Activated naive CD4-positive, alpha-beta T cell treated with anti-CD3 and anti-CD28 coated beads, Interleukin-2, amount 50 U/mL, for 16 hours (primary cell): ENCODE measurements at regions not wholly inside any gene's neighbourhood (a gene's known extent, or its start where the extent isn't known, plus 50 kb on each side); places are given as distances from the start of the nearest gene placed in this dataset.

ENCODE experiments used
- DNase-seq: peaks from one replicate; pipeline ENCODE4 v3.0.0-alpha.2; 2020

- no peak for DNase-seq
Observed at GRCh38 chr1:234683861-234684632, 74.1 kb upstream of the IRF2BP2 start.

- no peak for DNase-seq
Observed at GRCh38 chr1:234683127-234683860, 73.3 kb upstream of the IRF2BP2 start.

GRCh38 chr1:234681990-234682389, 72.0 kb upstream of the IRF2BP2 start:
- no peak for DNase-seq

GRCh38 chr1:234681065-234681464, 71.1 kb upstream of the IRF2BP2 start:
- DNase-seq = no peak

GRCh38 chr1:234680331-234680904, 70.4 kb upstream of the IRF2BP2 start:
- no peak for DNase-seq

GRCh38 chr1:234676103-234676594, 66.2 kb upstream of the IRF2BP2 start:
- DNase-seq = peak; percentile 58

GRCh38 chr1:234675572-234675971, 65.6 kb upstream of the IRF2BP2 start:
- DNase-seq = no peak

- DNase-seq = no peak
Observed at GRCh38 chr1:234675006-234675405, 65.0 kb upstream of the IRF2BP2 start.

GRCh38 chr1:234674218-234674815, 64.3 kb upstream of the IRF2BP2 start:
- DNase-seq = no peak

- no peak for DNase-seq
Observed at GRCh38 chr1:234672349-234673135, 62.6 kb upstream of the IRF2BP2 start.

- no peak for DNase-seq
Observed at GRCh38 chr1:234670967-234671626, 61.1 kb upstream of the IRF2BP2 start.

- no peak for DNase-seq
Observed at GRCh38 chr1:234669499-234669898, 59.5 kb upstream of the IRF2BP2 start.

GRCh38 chr1:234668577-234668955, 58.6 kb upstream of the IRF2BP2 start:
- DNase-seq = no peak

GRCh38 chr1:234667600-234668576, 57.9 kb upstream of the IRF2BP2 start:
- DNase-seq = no peak

GRCh38 chr1:234666761-234667160, 56.8 kb upstream of the IRF2BP2 start:
- DNase-seq = no peak

- no peak for DNase-seq
Observed at GRCh38 chr1:234665975-234666605, 56.1 kb upstream of the IRF2BP2 start.

GRCh38 chr1:234662148-234662547, 52.2 kb upstream of the IRF2BP2 start:
- no peak for DNase-seq

- DNase-seq = no peak
Observed at GRCh38 chr1:234661317-234661928, 51.4 kb upstream of the IRF2BP2 start.

- no peak for DNase-seq
Observed at GRCh38 chr1:234660536-234661316, 50.7 kb upstream of the IRF2BP2 start.
